T-cell (primary cell): ENCODE measurements at regions not wholly inside any gene's neighbourhood (a gene's known extent, or its start where the extent isn't known, plus 50 kb on each side); places are given as distances from the start of the nearest gene placed in this dataset.

Source experiments
- ATAC-seq, 4 experiments: fragments of 200-7000 bp in 3 of 4; fragments of 150-1000 bp in 1 of 4; cut with Tn5 transposase; replicated peaks in 1 of 4; 1 replicate in 3 of 4; 2 replicates in 1 of 4; pipeline ENCODE4 v1.10.0; 2021; ENCODE audit warnings: moderate library complexity in 3 of 4, mild to moderate bottlenecking in 2 of 4, moderate number of reproducible peaks in 1 of 4
- CTCF ChIA-PET, 2 donors: fragments of 300-600 bp; sonication (Branson Sonifier 250); formaldehyde crosslinking; loops; one replicate each; lab custom pipeline; 2022; ENCODE audit warnings: antibody characterized with exemption in 2 of 2; lab: Charles Lee
- POLR2A ChIA-PET, 2 donors: fragments of 300-600 bp; sonication (Branson Sonifier 250); formaldehyde crosslinking; loops; one replicate each; lab custom pipeline; 2022; ENCODE audit warnings: antibody characterized with exemption in 2 of 2; lab: Charles Lee
- DNase-seq, 35 experiments: peaks; one replicate each; pipeline versions ENCODE4 v3.0.0 to v3.0.0-alpha.2; 2013 to 2023
- H3K27ac ChIP-seq: one replicate; pipeline ENCODE4 v1.5.1; 2013; ENCODE audit warnings: low read length
- H3K27me3 ChIP-seq, 2 experiments: replicated peaks in 1 of 2; 1 replicate in 1 of 2; 2 replicates in 1 of 2; pipeline versions ENCODE4 v1.6.1 to v1.7.0; 2013; ENCODE audit warnings: low read length in 1 of 2, mixed read lengths in 1 of 2; ENCODE audit not compliant: control insufficient read depth in 2 of 2, insufficient read depth in 2 of 2; ENCODE audit errors: extremely low read depth in 1 of 2
- H3K36me3 ChIP-seq, 2 donors: 1 replicate in 1 of 2; 2 replicates in 1 of 2; pipeline versions ENCODE4 v1.6.1 to v1.7.0; 2013; ENCODE audit warnings: low read length in 1 of 2; ENCODE audit not compliant: control insufficient read depth in 2 of 2, insufficient read depth in 1 of 2; ENCODE audit errors: extremely low read depth in 1 of 2
- H3K4me1 ChIP-seq, 2 experiments: 1 replicate in 1 of 2; 2 replicates in 1 of 2; pipeline versions ENCODE4 v1.6.1 to v1.7.0; 2013; ENCODE audit warnings: low read length in 2 of 2, mixed read lengths in 1 of 2; ENCODE audit not compliant: insufficient read depth in 2 of 2, control insufficient read depth in 1 of 2; ENCODE audit errors: extremely low read depth in 1 of 2
- H3K4me3 ChIP-seq, 2 donors: 1 replicate in 1 of 2; 2 replicates in 1 of 2; pipeline versions ENCODE4 v1.5.1 to v1.7.0; 2013; ENCODE audit warnings: mild to moderate bottlenecking in 2 of 2, low read length in 1 of 2, moderate library complexity in 1 of 2; ENCODE audit not compliant: control insufficient read depth in 1 of 2; ENCODE audit errors: extremely low read depth in 1 of 2
- H3K9me3 ChIP-seq: 2 replicates; pipeline ENCODE4 v1.7.0; 2013
- H3K27ac Mint-ChIP-seq, 2 donors: one replicate each; pipeline ENCODE4 v1.8.0; 2020 to 2021; ENCODE audit warnings: mild to moderate bottlenecking in 2 of 2, mixed read lengths in 2 of 2
- H3K27me3 Mint-ChIP-seq, 2 donors: one replicate each; pipeline ENCODE4 v1.8.0; 2021 to 2022; ENCODE audit warnings: mixed read lengths in 2 of 2
- H3K36me3 Mint-ChIP-seq: one replicate; pipeline ENCODE4 v1.8.0; 2021; ENCODE audit warnings: mixed read lengths
- H3K4me1 Mint-ChIP-seq, 3 donors: one replicate each; pipeline ENCODE4 v1.8.0; 2020 to 2022; ENCODE audit warnings: mixed read lengths in 3 of 3, mild to moderate bottlenecking in 1 of 3
- H3K4me3 Mint-ChIP-seq, 3 donors: one replicate each; pipeline ENCODE4 v1.8.0; 2020 to 2022; ENCODE audit warnings: mild to moderate bottlenecking in 3 of 3, mixed read lengths in 3 of 3, moderate library complexity in 3 of 3
- H3K9me3 Mint-ChIP-seq, 3 donors: one replicate each; pipeline ENCODE4 v1.8.0; 2020 to 2022; ENCODE audit warnings: mixed read lengths in 3 of 3
- WGBS: methylation state at CpG from one replicate; pipeline ENCODE4 v1.1.5; 2013; ENCODE audit warnings: missing lambda C conversion rate; ENCODE audit not compliant: insufficient coverage; 5-methylcytosine and 5-hydroxymethylcytosine counted together

DNA sequence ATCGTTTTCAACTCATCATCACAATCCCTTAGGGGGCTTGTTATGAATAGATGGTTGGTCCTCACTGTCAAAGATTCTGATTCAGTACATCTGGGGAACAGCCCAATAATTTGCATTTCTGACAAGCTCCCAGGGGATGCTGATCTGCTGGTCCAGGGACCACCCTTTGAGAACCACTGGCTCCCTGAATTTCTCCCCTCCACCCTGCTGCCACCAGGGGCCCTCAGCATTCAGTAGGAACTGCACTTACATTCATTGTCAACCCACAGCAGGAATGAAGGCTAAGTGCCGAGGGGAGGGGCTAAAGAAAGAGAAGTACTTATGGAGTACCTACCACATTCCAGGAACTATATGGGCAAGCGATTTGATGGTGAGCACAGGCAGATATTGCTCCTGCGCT lies 85.9 kb downstream of the BOD1 start:
- no peaks in the 10 kb centered on the region for H3K9me3 Mint-ChIP-seq
- 92% methylated on average over 2 of the region's 4 CpGs for WGBS

GRCh38 chr5:173529861-173530260 lies 86.6 kb downstream of the BOD1 start:
- no peak overlapping the region for H3K4me3 Mint-ChIP-seq
- ChIA-PET POLR2A (no interaction called here), CTCF (no interaction called here)
- peaks cover 4 to 13% of the 10 kb centered on the region in 2 donors for H3K27me3 Mint-ChIP-seq
- DNase-seq (no peak), ATAC-seq (no peak)
- no peak overlapping the region for H3K27ac Mint-ChIP-seq
- no peaks in the 10 kb centered on the region for H3K4me1 Mint-ChIP-seq
- Histone ChIP-seq H3K4me1 (no peaks in the 10 kb centered on the region), H3K27ac (no peak overlapping the region), H3K27me3 (peaks cover 2 to 7% of the 10 kb centered on the region in 2 experiments), H3K36me3 (no peaks in the 10 kb centered on the region), H3K4me3 (no peak overlapping the region), H3K9me3 (no peaks in the 10 kb centered on the region)
- WGBS: no CpG with 5 or more reads among the region's 3 CpGs
- H3K36me3 Mint-ChIP-seq: no peaks in the 10 kb centered on the region
- H3K9me3 Mint-ChIP-seq: no peaks in the 10 kb centered on the region

More for the DNA sequence above, 85.9 kb downstream of the BOD1 start:
- Histone ChIP-seq H3K27ac (no peak overlapping the region), H3K4me1 (no peaks in the 10 kb centered on the region), H3K36me3 (no peaks in the 10 kb centered on the region), H3K27me3 (peaks cover 2 to 5% of the 10 kb centered on the region in 2 experiments), H3K9me3 (no peaks in the 10 kb centered on the region), H3K4me3 (no peak overlapping the region)
- no peak overlapping the region for H3K4me3 Mint-ChIP-seq
- no peaks in the 10 kb centered on the region for H3K4me1 Mint-ChIP-seq
- DNase-seq (no peak), ATAC-seq (no peak)
- H3K36me3 Mint-ChIP-seq: no peaks in the 10 kb centered on the region
- ChIA-PET POLR2A (no interaction called here), CTCF (no interaction called here)
- no peak overlapping the region for H3K27ac Mint-ChIP-seq
- H3K27me3 Mint-ChIP-seq: peaks cover 6 to 15% of the 10 kb centered on the region in 2 donors

DNA sequence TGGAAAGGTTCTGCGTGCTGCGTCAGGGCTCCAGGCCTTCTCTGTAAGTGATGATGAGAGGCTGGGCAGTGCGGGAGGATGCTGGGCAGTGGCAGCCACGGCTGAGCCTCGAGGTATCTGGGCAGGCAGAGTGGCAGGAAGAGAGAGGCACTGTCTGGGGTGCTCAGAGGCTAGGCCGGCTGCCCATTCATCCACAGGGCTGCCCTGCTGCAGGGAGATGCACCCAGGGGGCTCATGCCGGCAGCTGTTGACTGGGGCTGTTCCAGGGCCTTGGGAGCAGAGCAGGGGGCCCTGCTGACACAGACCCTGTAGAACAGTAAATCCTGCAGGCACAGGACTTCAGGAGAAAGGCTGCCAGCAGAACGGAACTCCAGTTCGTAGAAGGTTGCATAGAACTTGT lies 88.8 kb downstream of the BOD1 start:
- Histone ChIP-seq H3K36me3 (no peaks in the 10 kb centered on the region), H3K4me1 (no peaks in the 10 kb centered on the region), H3K9me3 (no peaks in the 10 kb centered on the region), H3K27me3 (peaks cover 2 to 7% of the 10 kb centered on the region in 2 experiments), H3K4me3 (no peak overlapping the region), H3K27ac (no peak overlapping the region)
- ATAC-seq: no peak
- Mint-ChIP-seq H3K4me3 (no peak overlapping the region), H3K36me3 (no peaks in the 10 kb centered on the region), H3K27ac (no peak overlapping the region), H3K27me3 (peaks cover 4 to 11% of the 10 kb centered on the region in 2 donors), H3K9me3 (no peaks in the 10 kb centered on the region), H3K4me1 (no peaks in the 10 kb centered on the region)
- ChIA-PET POLR2A (no interaction called here), CTCF (no interaction called here)
- DNase-seq: no peak
- 96% methylated on average over 3 of the region's 9 CpGs for WGBS

DNA sequence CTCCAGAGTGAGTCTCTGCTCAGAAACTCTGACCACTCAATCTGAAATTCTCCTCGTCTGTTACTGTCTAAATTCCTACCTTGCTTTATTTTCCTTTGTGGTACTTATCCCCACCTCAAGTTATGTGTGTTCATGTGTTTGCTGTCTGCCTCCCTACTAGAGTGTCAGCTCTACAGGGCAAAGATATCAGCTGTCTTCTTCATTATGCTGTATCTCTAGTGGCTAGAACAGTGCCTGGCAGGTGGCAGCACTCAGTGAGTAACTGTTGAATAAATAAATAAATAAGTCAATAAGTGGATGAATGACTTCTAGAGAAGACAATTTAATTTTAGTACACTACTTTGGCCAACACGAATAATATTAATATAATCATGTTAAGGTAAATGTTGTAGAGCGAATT lies 92.3 kb downstream of the BOD1 start:
- CTCF ChIA-PET: no interaction called here

DNA sequence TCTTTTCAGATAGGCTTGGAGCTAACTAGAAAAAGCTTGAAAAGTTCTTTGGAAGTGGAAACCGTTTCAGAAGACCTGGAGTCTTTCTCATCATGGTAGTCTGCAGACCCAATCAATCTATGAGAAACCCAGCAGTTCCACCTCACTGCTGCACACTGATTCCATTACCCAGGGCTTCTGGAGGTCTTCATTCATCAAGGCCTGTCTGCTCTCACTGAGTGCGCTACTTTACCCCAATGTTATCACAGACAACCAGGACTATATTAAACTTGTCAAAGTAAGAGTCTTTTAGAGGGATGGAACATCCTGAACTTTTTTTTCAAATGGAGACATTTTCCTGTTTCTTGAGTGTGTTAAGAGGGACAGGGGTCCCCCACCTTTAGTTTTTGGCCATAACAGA lies 93.1 kb downstream of the BOD1 start:
- H3K27ac ChIP-seq: no peak overlapping the region
- H3K36me3 Mint-ChIP-seq: no peaks in the 10 kb centered on the region
- ATAC-seq (no peak), DNase-seq (no peak)
- peaks cover 7 to 15% of the 10 kb centered on the region in 2 donors for H3K27me3 Mint-ChIP-seq
- no peak overlapping the region for H3K4me3 ChIP-seq
- no peaks in the 10 kb centered on the region for H3K36me3 ChIP-seq
- peaks cover 2 to 10% of the 10 kb centered on the region in 2 experiments for H3K27me3 ChIP-seq
- no peaks in the 10 kb centered on the region for H3K9me3 ChIP-seq
- peaks cover 0 to 12% (median 0%) of the 10 kb centered on the region in 3 donors for H3K9me3 Mint-ChIP-seq
- WGBS: no CpG with 5 or more reads among the region's 2 CpGs
- H3K4me1 ChIP-seq: no peaks in the 10 kb centered on the region
- no peak overlapping the region for H3K27ac Mint-ChIP-seq
- no peaks in the 10 kb centered on the region for H3K4me1 Mint-ChIP-seq
- H3K4me3 Mint-ChIP-seq: no peak overlapping the region
- ChIA-PET POLR2A (no interaction called here), CTCF (no interaction called here)

More for the DNA sequence above, 92.3 kb downstream of the BOD1 start:
- Mint-ChIP-seq H3K27ac (no peak overlapping the region), H3K27me3 (peaks cover 7 to 13% of the 10 kb centered on the region in 2 donors), H3K4me3 (no peak overlapping the region), H3K9me3 (peaks cover 0 to 12% (median 0%) of the 10 kb centered on the region in 3 donors), H3K36me3 (no peaks in the 10 kb centered on the region), H3K4me1 (no peaks in the 10 kb centered on the region)
- no CpG with 5 or more reads among the region's 3 CpGs for WGBS
- Histone ChIP-seq H3K4me3 (no peak overlapping the region), H3K36me3 (no peaks in the 10 kb centered on the region), H3K9me3 (no peaks in the 10 kb centered on the region), H3K4me1 (no peaks in the 10 kb centered on the region), H3K27me3 (peaks cover 2 to 8% of the 10 kb centered on the region in 2 experiments), H3K27ac (no peak overlapping the region)
- POLR2A ChIA-PET: no interaction called here
- ATAC-seq: no peak
- no peak for DNase-seq

- Histone ChIP-seq H3K36me3 (no peaks in the 10 kb centered on the region), H3K27me3 (peaks cover 3 to 5% of the 10 kb centered on the region in 2 experiments), H3K4me1 (no peaks in the 10 kb centered on the region), H3K9me3 (no peaks in the 10 kb centered on the region), H3K27ac (no peak overlapping the region), H3K4me3 (no peak overlapping the region)
- ATAC-seq: no peak
- ChIA-PET CTCF (interaction anchor here in 1 of 2 donors (0.6 kb wide), 1 partner anchor 50 kb away, joined by 3 read pairs; no protein-coding TSS in a partner anchor), POLR2A (no interaction called here)
- no peak for DNase-seq
- H3K9me3 Mint-ChIP-seq: peaks cover 0 to 12% (median 4%) of the 10 kb centered on the region in 3 donors
- H3K4me1 Mint-ChIP-seq: no peaks in the 10 kb centered on the region
- no peak overlapping the region for H3K27ac Mint-ChIP-seq
- WGBS: no CpG with 5 or more reads among the region's 1 CpG
- H3K27me3 Mint-ChIP-seq: peaks cover 10 to 16% of the 10 kb centered on the region in 2 donors
- no peak overlapping the region for H3K4me3 Mint-ChIP-seq
- no peaks in the 10 kb centered on the region for H3K36me3 Mint-ChIP-seq
Measured at GRCh38 chr5:173522518-173522917, 93.9 kb downstream of the BOD1 start.

DNA sequence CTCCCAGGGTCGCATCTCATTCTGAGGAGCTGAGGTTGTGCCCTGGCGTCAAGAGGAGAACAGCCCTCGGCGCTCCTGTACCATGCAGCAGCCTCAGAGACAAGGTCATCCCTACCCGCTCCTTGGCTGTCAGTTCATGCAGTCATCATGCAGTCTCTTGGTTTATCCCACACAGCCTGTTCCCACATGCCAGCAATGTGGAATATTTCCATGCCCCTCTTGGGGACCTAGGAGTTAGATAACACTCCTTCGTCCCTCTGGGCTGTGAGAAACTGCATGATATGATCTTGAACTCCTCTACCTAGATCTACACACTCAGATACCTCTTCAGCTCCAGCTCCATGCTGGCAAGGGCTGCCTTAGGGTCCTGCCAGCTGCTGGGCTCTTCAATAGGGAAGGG lies 97.6 kb downstream of the BOD1 start:
- WGBS: 85% methylated on average over 4 of the region's 6 CpGs
- H3K36me3 ChIP-seq: no peaks in the 10 kb centered on the region
- Mint-ChIP-seq H3K9me3 (peaks cover 0 to 12% (median 4%) of the 10 kb centered on the region in 3 donors), H3K27me3 (peaks cover 8 to 13% of the 10 kb centered on the region in 2 donors), H3K4me1 (no peaks in the 10 kb centered on the region), H3K4me3 (no peak overlapping the region), H3K27ac (no peak overlapping the region), H3K36me3 (no peaks in the 10 kb centered on the region)
- no peaks in the 10 kb centered on the region for H3K9me3 ChIP-seq
- no peak for DNase-seq
- H3K4me1 ChIP-seq: no peaks in the 10 kb centered on the region
- H3K27me3 ChIP-seq: peaks cover 2 to 3% of the 10 kb centered on the region in 2 experiments
- ChIA-PET POLR2A (no interaction called here), CTCF (no interaction called here)
- H3K4me3 ChIP-seq: no peak overlapping the region
- no peak overlapping the region for H3K27ac ChIP-seq
- no peak for ATAC-seq
